B cell (primary cell): ENCODE measurements at regions not wholly inside any gene's neighbourhood (a gene's known extent, or its start where the extent isn't known, plus 50 kb on each side); places are given as distances from the start of the nearest gene placed in this dataset.

Experiments used
- EZH2 ChIP-seq: IDR thresholded peaks from 2 replicates; pipeline ENCODE4 v1.6.1; 2012; ENCODE audit warnings: borderline replicate concordance, low read depth, mild to moderate bottlenecking, moderate library complexity, low read length; ENCODE audit not compliant: insufficient read depth, poor library complexity, severe bottlenecking
- TF ChIP-seq, protein P1 (sequence below): fragments of 200-600 bp; IDR thresholded peaks from one replicate; pipeline ENCODE4 v1.8.0; 2022; ENCODE audit warnings: antibody characterized with exemption, mild to moderate bottlenecking

DNA sequence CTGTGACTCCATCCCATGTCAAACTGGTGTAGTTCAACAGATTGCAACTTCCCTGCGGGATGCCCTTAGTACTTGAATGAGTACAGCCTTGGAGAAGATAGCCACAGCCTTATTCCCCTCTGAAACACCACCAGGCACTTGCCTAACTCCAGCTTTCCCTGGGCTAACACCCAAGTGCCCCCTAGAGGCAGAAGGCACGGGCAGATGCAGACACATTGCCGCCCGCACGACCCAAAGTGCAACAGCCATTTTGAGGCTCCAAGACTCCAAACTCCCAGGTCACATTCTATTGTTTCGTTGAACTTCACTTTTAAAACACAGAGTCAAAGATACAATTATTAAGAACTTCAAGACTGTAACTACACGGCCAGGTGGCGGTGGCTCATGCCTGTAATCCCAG is 163.6 kb upstream of the CDH6 start:
- TF ChIP-seq, protein P1, sequence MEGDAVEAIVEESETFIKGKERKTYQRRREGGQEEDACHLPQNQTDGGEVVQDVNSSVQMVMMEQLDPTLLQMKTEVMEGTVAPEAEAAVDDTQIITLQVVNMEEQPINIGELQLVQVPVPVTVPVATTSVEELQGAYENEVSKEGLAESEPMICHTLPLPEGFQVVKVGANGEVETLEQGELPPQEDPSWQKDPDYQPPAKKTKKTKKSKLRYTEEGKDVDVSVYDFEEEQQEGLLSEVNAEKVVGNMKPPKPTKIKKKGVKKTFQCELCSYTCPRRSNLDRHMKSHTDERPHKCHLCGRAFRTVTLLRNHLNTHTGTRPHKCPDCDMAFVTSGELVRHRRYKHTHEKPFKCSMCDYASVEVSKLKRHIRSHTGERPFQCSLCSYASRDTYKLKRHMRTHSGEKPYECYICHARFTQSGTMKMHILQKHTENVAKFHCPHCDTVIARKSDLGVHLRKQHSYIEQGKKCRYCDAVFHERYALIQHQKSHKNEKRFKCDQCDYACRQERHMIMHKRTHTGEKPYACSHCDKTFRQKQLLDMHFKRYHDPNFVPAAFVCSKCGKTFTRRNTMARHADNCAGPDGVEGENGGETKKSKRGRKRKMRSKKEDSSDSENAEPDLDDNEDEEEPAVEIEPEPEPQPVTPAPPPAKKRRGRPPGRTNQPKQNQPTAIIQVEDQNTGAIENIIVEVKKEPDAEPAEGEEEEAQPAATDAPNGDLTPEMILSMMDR, result no peak
- TF ChIP-seq EZH2, result no peak
